NCI-H524 treated with DMSO at 0.1 percent for 48 hours (cell line): ENCODE measurements at regions not wholly inside any gene's neighbourhood (a gene's known extent, or its start where the extent isn't known, plus 50 kb on each side); places are given as distances from the start of the nearest gene placed in this dataset.

Experiments used
- DNase-seq: peaks from one replicate; lab custom pipeline; 2025; lab: John Stamatoyannopoulos, UW

- DNase-seq = no peak
These were observed 50.3 kb upstream of the PREP start for GRCh38 chr6:105452924-105453756.
